ENCODE measurements at regions not wholly inside any gene's neighbourhood (a gene's known extent, or its start where the extent isn't known, plus 50 kb on each side); places are given as distances from the start of the nearest gene placed in this dataset.

DNA sequence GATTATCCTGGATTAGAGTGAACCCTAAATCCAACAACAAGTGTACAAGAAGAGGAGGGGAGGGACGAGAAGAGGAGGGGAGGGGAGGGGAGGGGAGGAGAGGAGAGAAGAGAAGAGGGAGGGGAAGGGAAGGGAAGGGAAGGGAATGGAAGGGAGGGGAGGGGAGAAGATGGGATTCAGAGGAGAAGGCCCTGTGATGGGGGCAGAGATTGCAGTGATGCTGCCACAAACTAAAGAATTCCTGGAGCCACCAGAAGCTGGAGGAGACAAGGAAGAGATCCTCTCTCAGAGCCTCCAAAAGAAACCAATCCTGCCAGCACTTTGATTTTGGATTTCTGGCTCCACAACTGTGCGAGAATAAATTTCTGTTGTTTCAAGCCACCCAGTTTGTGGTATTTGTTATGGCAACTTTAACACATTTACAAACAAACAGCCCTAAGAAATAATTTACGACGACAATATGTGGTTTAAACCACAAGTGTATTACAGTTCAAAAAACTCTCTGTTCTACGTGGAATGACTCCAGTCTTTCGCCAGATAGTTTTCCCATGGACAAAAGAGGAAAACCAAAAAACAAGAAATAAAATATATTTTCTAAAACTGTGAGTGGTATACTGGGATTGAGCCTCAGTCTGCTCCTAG lies 235.4 kb downstream of the HDGFL1 start (continued):
- TF ChIP-seq, protein P1, sequence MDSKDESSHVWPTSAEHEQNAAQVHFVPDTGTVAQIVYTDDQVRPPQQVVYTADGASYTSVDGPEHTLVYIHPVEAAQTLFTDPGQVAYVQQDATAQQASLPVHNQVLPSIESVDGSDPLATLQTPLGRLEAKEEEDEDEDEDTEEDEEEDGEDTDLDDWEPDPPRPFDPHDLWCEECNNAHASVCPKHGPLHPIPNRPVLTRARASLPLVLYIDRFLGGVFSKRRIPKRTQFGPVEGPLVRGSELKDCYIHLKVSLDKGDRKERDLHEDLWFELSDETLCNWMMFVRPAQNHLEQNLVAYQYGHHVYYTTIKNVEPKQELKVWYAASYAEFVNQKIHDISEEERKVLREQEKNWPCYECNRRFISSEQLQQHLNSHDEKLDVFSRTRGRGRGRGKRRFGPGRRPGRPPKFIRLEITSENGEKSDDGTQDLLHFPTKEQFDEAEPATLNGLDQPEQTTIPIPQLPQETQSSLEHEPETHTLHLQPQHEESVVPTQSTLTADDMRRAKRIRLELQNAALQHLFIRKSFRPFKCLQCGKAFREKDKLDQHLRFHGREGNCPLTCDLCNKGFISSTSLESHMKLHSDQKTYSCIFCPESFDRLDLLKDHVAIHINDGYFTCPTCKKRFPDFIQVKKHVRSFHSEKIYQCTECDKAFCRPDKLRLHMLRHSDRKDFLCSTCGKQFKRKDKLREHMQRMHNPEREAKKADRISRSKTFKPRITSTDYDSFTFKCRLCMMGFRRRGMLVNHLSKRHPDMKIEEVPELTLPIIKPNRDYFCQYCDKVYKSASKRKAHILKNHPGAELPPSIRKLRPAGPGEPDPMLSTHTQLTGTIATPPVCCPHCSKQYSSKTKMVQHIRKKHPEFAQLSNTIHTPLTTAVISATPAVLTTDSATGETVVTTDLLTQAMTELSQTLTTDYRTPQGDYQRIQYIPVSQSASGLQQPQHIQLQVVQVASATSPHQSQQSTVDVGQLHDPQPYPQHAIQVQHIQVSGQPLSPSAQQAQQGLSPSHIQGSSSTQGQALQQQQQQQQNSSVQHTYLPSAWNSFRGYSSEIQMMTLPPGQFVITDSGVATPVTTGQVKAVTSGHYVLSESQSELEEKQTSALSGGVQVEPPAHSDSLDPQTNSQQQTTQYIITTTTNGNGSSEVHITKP (tag by site-specific recombination; IDR thresholded peaks at IDR 0.05): no peak
- no peak for TF ChIP-seq ZFP41 (tag by site-specific recombination; IDR thresholded peaks at IDR 0.05; ENCODE audit: borderline replicate concordance)
- no peak for TF ChIP-seq ZXDB (tag by site-specific recombination; IDR thresholded peaks at IDR 0.05)
- TF ChIP-seq KLF16 (tag by site-specific recombination; IDR thresholded peaks at IDR 0.05): no peak
- TF ChIP-seq, protein P2, sequence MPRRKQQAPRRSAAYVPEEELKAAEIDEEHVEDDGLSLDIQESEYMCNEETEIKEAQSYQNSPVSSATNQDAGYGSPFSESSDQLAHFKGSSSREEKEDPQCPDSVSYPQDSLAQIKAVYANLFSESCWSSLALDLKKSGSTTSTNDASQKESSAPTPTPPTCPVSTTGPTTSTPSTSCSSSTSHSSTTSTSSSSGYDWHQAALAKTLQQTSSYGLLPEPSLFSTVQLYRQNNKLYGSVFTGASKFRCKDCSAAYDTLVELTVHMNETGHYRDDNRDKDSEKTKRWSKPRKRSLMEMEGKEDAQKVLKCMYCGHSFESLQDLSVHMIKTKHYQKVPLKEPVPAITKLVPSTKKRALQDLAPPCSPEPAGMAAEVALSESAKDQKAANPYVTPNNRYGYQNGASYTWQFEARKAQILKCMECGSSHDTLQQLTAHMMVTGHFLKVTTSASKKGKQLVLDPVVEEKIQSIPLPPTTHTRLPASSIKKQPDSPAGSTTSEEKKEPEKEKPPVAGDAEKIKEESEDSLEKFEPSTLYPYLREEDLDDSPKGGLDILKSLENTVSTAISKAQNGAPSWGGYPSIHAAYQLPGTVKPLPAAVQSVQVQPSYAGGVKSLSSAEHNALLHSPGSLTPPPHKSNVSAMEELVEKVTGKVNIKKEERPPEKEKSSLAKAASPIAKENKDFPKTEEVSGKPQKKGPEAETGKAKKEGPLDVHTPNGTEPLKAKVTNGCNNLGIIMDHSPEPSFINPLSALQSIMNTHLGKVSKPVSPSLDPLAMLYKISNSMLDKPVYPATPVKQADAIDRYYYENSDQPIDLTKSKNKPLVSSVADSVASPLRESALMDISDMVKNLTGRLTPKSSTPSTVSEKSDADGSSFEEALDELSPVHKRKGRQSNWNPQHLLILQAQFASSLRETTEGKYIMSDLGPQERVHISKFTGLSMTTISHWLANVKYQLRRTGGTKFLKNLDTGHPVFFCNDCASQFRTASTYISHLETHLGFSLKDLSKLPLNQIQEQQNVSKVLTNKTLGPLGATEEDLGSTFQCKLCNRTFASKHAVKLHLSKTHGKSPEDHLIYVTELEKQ (tag by site-specific recombination; IDR thresholded peaks at IDR 0.05; ENCODE audit: borderline replicate concordance): no peak
- TF ChIP-seq, protein P3, sequence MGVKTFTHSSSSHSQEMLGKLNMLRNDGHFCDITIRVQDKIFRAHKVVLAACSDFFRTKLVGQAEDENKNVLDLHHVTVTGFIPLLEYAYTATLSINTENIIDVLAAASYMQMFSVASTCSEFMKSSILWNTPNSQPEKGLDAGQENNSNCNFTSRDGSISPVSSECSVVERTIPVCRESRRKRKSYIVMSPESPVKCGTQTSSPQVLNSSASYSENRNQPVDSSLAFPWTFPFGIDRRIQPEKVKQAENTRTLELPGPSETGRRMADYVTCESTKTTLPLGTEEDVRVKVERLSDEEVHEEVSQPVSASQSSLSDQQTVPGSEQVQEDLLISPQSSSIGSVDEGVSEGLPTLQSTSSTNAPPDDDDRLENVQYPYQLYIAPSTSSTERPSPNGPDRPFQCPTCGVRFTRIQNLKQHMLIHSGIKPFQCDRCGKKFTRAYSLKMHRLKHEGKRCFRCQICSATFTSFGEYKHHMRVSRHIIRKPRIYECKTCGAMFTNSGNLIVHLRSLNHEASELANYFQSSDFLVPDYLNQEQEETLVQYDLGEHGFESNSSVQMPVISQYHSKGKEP (tag by site-specific recombination; IDR thresholded peaks at IDR 0.05): no peak
- TF ChIP-seq, protein P4, sequence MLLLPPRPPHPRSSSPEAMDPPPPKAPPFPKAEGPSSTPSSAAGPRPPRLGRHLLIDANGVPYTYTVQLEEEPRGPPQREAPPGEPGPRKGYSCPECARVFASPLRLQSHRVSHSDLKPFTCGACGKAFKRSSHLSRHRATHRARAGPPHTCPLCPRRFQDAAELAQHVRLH (tag by site-specific recombination; IDR thresholded peaks at IDR 0.05): no peak

DNA sequence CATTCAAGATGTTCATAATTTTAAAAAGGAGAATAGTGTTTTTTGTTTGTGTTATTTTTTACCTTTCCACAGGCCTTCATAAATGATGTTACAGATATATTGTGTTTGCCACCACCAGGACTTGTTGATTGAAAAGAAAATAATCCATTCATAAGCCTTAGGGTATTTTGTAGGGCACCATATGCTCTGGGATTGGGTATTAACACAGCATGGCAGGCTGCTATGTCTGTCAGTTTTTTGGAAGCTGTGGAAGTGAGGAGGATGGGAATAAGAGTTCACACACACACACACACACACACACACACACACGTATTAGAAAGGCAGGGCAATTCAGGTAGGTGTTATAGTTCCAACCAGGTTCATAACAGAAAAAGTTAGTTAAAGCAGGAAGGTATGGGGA lies 237.9 kb downstream of the HDGFL1 start:
- Histone ChIP-seq H3K4me1 (ENCODE audit: control insufficient read depth, insufficient read depth, low read length) (no peaks in the 10 kb centered on the region), H3K9me3 (ENCODE audit: control insufficient read depth, insufficient read depth, low read depth, low read length) (no peaks in the 10 kb centered on the region), H3K27ac (ENCODE audit: extremely low read depth, low read depth, low read length) (no peak overlapping the region), H3K4me3 (ENCODE audit: low read depth, low read length) (no peak overlapping the region), H3K36me3 (ENCODE audit: control insufficient read depth in 2 of 2, insufficient read depth in 1 of 2, low read length in 2 of 2) (no peaks in the 10 kb centered on the region)
- ChIA-PET CTCF (no interaction called here), POLR2A (no interaction called here)
- no peak for TF ChIP-seq BCL11B (tag by site-specific recombination; IDR thresholded peaks at IDR 0.05; ENCODE audit: low read depth)
- no peak for TF ChIP-seq ZNF112 (tag by site-specific recombination; IDR thresholded peaks at IDR 0.05)
- TF ChIP-seq, protein P3 (tag by site-specific recombination; IDR thresholded peaks at IDR 0.05): no peak
- TF ChIP-seq ZNF548 (tag by site-specific recombination; IDR thresholded peaks at IDR 0.05): no peak
- TF ChIP-seq, protein P5, sequence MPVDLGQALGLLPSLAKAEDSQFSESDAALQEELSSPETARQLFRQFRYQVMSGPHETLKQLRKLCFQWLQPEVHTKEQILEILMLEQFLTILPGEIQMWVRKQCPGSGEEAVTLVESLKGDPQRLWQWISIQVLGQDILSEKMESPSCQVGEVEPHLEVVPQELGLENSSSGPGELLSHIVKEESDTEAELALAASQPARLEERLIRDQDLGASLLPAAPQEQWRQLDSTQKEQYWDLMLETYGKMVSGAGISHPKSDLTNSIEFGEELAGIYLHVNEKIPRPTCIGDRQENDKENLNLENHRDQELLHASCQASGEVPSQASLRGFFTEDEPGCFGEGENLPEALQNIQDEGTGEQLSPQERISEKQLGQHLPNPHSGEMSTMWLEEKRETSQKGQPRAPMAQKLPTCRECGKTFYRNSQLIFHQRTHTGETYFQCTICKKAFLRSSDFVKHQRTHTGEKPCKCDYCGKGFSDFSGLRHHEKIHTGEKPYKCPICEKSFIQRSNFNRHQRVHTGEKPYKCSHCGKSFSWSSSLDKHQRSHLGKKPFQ (tag by site-specific recombination; IDR thresholded peaks at IDR 0.05): no peak
- TF ChIP-seq, protein P6, sequence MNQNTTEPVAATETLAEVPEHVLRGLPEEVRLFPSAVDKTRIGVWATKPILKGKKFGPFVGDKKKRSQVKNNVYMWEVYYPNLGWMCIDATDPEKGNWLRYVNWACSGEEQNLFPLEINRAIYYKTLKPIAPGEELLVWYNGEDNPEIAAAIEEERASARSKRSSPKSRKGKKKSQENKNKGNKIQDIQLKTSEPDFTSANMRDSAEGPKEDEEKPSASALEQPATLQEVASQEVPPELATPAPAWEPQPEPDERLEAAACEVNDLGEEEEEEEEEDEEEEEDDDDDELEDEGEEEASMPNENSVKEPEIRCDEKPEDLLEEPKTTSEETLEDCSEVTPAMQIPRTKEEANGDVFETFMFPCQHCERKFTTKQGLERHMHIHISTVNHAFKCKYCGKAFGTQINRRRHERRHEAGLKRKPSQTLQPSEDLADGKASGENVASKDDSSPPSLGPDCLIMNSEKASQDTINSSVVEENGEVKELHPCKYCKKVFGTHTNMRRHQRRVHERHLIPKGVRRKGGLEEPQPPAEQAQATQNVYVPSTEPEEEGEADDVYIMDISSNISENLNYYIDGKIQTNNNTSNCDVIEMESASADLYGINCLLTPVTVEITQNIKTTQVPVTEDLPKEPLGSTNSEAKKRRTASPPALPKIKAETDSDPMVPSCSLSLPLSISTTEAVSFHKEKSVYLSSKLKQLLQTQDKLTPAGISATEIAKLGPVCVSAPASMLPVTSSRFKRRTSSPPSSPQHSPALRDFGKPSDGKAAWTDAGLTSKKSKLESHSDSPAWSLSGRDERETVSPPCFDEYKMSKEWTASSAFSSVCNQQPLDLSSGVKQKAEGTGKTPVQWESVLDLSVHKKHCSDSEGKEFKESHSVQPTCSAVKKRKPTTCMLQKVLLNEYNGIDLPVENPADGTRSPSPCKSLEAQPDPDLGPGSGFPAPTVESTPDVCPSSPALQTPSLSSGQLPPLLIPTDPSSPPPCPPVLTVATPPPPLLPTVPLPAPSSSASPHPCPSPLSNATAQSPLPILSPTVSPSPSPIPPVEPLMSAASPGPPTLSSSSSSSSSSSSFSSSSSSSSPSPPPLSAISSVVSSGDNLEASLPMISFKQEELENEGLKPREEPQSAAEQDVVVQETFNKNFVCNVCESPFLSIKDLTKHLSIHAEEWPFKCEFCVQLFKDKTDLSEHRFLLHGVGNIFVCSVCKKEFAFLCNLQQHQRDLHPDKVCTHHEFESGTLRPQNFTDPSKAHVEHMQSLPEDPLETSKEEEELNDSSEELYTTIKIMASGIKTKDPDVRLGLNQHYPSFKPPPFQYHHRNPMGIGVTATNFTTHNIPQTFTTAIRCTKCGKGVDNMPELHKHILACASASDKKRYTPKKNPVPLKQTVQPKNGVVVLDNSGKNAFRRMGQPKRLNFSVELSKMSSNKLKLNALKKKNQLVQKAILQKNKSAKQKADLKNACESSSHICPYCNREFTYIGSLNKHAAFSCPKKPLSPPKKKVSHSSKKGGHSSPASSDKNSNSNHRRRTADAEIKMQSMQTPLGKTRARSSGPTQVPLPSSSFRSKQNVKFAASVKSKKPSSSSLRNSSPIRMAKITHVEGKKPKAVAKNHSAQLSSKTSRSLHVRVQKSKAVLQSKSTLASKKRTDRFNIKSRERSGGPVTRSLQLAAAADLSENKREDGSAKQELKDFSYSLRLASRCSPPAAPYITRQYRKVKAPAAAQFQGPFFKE (tag by site-specific recombination; IDR thresholded peaks at IDR 0.05; ENCODE audit: borderline replicate concordance): no peak
- TF ChIP-seq, protein P7, sequence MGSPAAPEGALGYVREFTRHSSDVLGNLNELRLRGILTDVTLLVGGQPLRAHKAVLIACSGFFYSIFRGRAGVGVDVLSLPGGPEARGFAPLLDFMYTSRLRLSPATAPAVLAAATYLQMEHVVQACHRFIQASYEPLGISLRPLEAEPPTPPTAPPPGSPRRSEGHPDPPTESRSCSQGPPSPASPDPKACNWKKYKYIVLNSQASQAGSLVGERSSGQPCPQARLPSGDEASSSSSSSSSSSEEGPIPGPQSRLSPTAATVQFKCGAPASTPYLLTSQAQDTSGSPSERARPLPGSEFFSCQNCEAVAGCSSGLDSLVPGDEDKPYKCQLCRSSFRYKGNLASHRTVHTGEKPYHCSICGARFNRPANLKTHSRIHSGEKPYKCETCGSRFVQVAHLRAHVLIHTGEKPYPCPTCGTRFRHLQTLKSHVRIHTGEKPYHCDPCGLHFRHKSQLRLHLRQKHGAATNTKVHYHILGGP (tag by site-specific recombination; IDR thresholded peaks at IDR 0.05): no peak
